ENCODE measurements at regions not wholly inside any gene's neighbourhood (a gene's known extent, or its start where the extent isn't known, plus 50 kb on each side); places are given as distances from the start of the nearest gene placed in this dataset.
"Not testable (repeated sequence)": the region's sequence is repeated elsewhere in the genome, so short reads cannot be mapped to it uniquely, and the experiment has no call there.

DNA sequence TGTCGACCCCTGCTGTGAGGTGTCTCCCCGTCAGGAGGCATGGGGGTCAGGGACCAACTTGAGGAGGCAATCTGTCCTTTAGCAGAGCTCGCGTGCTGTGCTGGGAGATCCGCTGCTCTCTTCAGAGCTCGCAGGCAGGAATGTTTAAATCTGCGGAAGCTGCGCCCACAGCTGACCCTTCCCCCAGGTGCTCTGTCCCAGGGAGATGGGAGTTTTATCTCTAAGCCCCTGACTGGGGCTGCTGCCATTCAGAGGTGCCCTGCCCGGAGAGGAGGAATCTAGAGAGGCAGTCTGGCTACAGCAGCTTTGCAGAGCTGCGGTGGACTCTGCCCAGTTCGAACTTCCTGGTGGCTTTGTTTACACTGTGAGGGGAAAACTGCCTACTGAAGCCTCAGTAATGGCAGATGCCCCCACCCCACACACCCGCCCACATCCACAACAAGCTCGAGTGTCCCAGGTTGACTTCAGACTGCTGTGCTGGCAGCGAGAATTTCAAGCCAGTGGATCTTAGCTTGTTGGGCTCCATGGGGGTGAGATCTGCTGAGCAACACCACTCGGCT is 133.1 kb downstream of the CENPC start:
- not testable (repeated sequence) for DNase-seq (ENCODE audit: low read depth in 2 of 2, low spot score in 1 of 2)

GRCh38 chr4:67403342-67403741 is 142.0 kb downstream of the CENPC start:
- no peak for DNase-seq (ENCODE audit: low read depth in 2 of 2, low spot score in 1 of 2)

DNA sequence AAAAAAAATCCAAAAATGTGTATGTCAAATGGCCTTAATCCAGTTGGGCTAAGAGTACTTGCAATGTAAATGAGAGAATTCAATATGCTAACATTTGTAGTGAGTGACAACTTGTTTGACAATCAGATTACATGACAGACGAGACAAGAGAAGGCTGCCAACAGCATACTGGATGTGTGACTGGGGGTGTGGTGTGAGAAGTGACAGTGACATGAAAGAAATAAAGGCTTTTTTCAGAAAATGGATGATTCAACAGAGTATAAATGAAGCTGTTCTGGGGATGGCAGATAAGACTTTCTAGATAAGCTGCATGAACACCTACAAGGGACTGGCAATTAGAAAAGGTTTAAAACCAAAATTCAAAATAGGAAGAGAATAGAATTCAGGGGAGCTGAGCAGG is 143.4 kb downstream of the CENPC start:
- no peak for DNase-seq (ENCODE audit: low read depth in 2 of 2, low spot score in 1 of 2)

DNA sequence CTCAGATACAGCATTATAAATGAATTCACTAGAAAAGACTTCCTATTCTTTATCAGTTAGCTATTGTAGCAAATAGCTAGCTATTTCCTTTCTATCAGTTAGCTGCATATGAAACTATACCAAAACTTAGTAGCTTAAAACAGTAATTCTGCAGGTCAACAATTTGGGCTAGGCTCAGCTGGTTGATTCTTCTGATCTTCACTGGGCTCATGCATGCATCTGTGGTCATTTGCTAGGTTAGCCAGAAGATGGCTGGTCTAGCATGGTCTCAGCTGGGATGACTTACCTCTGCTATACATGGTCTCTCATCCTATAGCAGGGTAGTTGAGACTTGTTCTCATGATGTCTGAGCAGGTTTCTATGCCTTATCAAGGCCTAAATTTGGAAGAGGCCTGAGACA is 147.4 kb downstream of the CENPC start:
- DNase-seq (ENCODE audit: low read depth in 2 of 2, low spot score in 1 of 2), result no peak

- no peak for DNase-seq (ENCODE audit: low read depth in 2 of 2, low spot score in 1 of 2)
Observed at GRCh38 chr4:67397031-67397430, 148.3 kb downstream of the CENPC start.

DNA sequence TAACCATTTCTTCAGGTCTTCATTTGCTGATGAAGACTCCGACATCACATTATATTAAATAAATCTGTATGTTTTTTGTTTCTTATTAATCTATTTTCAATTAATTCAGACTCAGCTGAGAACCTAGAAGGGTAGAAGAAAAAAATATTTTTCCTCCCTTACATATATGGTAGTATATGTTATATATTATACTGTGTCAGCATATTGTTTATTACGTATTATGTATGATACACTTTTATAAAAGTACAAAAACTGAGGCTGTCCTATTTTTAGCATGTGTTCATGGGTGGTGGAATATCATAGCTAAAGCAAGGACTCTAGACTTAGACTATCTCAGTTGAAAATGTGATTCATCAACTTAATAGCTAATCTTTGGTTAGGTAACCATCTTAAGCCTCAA is 149.3 kb downstream of the CENPC start:
- no peak for DNase-seq (ENCODE audit: low read depth in 2 of 2, low spot score in 1 of 2)

DNA sequence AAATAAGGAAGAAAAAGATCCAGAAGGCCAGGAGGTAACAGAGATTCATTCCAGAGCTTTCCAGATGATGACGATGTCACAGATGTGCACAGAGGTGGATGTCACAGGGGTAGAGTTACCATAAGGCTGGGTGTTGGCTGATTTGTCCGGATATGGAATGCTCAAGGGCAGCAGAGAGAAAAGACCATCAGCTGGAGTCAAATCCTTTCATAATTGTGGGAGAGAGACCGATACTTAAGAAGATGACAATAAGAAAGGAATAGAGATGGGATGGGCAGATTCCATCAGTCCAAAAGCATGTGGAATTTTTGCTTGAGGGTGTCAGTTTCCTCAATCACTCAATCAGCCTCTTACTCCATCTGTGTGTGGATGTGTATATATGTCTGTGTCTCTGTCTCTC is 150.4 kb downstream of the CENPC start:
- DNase-seq (ENCODE audit: low read depth in 2 of 2, low spot score in 1 of 2), result no peak

DNA sequence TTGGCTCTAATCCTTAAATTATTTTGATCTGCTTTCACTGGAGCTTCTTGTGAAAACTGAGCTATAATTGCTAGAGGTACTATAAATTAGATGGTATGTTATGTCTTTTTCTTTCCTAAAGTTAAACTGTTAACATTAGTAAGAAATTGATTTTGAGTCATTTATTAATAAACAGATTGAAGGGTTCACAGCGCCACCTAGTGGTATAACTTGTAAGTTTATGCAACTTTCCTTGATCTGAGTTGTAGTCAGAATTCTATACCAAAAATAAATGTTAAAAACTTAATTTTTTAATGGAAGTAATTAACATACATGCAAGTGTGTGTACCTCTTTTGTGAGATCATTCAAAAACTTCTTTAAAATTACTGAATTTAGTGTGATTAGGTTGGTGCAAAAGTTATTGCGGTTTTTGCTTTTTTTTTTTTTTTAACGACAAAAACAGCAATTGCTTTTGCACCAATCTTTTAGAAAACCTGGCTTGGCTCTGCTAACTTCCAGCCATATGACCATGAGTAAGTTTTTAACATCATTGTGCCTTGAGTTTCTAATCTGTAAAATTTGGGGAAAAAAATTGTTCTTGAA is 151.5 kb downstream of the CENPC start:
- DNase-seq (ENCODE audit: low read depth in 2 of 2, low spot score in 1 of 2), result no peak

DNA sequence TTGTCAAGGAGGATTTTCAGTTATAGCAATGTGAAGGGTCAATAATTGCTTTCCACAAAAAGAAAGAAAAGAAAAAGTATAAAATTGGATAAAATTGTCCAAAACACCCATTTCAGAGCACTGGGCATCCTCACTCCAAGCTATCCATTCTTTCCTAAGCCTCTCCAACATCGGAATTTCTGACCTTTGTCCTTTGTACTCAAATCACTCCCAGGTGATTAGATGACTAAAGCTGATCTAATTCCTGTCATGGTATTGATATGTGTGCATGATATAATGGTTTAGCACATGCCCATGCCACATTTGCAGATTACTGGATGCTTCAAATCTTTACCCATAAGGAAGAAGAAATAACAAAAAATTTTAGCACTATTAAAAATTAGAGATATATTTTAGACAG is 152.3 kb downstream of the CENPC start:
- no peak for DNase-seq (ENCODE audit: low read depth in 2 of 2, low spot score in 1 of 2)

- not testable (repeated sequence) for DNase-seq (ENCODE audit: low read depth in 2 of 2, low spot score in 1 of 2)
Observed at GRCh38 chr4:67381406-67381804, 163.9 kb downstream of the CENPC start.

GRCh38 chr4:67380702-67381405 is 164.4 kb downstream of the CENPC start:
- DNase-seq (ENCODE audit: low read depth in 2 of 2, low spot score in 1 of 2), result not testable (repeated sequence)

- no peak for DNase-seq (ENCODE audit: low read depth in 2 of 2, low spot score in 1 of 2)
Observed at GRCh38 chr4:67380154-67380553, 165.1 kb downstream of the CENPC start.

- no peak for DNase-seq (ENCODE audit: low read depth in 2 of 2, low spot score in 1 of 2)
Observed at GRCh38 chr4:67375291-67375690, 170.0 kb downstream of the CENPC start.

GRCh38 chr4:67371615-67372014 is 173.7 kb downstream of the CENPC start:
- DNase-seq (ENCODE audit: low read depth in 2 of 2, low spot score in 1 of 2), result no peak

DNA sequence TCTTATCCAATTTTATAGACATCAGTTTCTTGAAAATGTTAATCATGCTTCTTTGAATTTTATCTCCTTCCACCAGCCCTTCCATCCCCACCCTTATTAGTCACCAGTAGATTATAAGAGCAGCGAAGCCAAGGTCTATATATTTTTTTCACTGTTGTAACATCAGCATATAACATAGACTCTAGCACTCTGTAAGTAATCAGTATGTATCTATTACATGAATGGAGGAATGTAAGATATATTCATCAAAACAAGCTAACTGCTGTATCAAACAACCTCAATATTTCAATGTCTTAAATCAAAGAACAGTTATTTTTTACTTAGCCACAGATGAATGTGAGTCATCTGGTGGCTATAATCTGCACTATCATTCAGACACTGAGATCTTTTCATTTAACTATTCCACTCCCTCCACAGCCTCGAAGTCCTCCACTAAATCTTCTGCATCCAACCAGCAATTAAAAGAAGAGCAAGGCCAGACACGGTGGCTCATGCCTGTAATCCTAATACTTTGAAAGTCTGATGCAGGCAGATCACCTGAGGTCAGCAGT is 178.9 kb downstream of the CENPC start:
- no peak for DNase-seq (ENCODE audit: low read depth in 2 of 2, low spot score in 1 of 2)

GRCh38 chr4:67365661-67366245 is 179.6 kb downstream of the CENPC start:
- DNase-seq (ENCODE audit: low read depth in 2 of 2, low spot score in 1 of 2), result no peak

GRCh38 chr4:67355806-67356205 is 189.5 kb downstream of the CENPC start:
- DNase-seq (ENCODE audit: low read depth in 2 of 2, low spot score in 1 of 2), result no peak

- DNase-seq (ENCODE audit: low read depth in 2 of 2, low spot score in 1 of 2), result no peak
Observed at GRCh38 chr4:67346654-67347053, 198.6 kb downstream of the CENPC start.

GRCh38 chr4:67344594-67345380 is 200.5 kb downstream of the CENPC start:
- no peak for DNase-seq (ENCODE audit: low read depth in 2 of 2, low spot score in 1 of 2)

DNA sequence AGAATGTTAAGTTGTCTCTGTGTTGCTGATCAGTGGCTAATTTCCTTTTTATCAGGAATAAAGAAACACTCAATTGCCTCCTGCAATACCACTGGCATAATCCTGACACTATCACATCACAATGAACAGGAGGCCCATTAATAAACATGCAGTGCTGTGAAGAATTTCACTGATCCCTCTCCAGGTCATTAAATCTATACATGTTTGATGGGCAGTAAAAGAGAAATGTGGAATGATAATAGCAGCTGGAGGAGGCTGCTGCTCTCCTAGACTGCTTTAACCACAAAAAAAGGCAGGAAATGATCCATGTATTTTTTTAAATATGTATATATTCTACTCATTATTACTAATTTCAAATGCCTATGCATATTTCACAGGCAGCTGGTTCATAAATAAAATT is 202.1 kb downstream of the CENPC start:
- DNase-seq (ENCODE audit: low read depth in 2 of 2, low spot score in 1 of 2), result no peak

DNA sequence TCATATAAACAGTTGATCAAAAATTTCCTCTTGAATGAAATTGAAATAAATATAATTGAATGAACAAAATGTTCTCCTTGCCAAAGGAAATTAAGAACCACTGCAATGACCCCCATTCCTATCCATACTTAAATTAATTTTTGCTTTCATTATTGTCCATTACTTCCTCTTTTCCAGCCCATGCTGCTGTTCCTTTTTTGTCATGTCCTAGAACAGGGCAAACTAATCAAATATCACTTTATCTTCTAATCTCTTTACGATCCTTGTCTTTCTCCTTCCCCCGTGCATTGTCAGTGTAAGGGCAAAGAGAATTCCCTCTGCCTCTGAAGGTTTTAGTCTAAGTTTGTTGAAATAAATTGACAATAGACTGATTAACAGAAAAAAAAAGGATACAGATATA is 203.0 kb downstream of the CENPC start:
- no peak for DNase-seq (ENCODE audit: low read depth in 2 of 2, low spot score in 1 of 2)
